Aorta (tissue), 5 donors: ENCODE measurements at regions not wholly inside any gene's neighbourhood (a gene's known extent, or its start where the extent isn't known, plus 50 kb on each side); places are given as distances from the start of the nearest gene placed in this dataset.
"Not testable (repeated sequence)": the region's sequence is repeated elsewhere in the genome, so short reads cannot be mapped to it uniquely, and the experiment has no call there.

Experiments
- ATAC-seq: fragments of 200-7000 bp; cut with Tn5 transposase; one replicate; pipeline ENCODE4 v1.9.1; 2022; ENCODE audit warnings: moderate library complexity; ENCODE audit not compliant: low FRiP score
- DNase-seq, 2 donors: peaks; one replicate each; pipeline ENCODE4 v3.0.0-alpha.2; 2020
- H3K27ac ChIP-seq, 2 donors: one replicate each; pipeline ENCODE4 v1.5.1; 2013; ENCODE audit warnings: low read length in 2 of 2, mild to moderate bottlenecking in 2 of 2, moderate library complexity in 2 of 2, control low read depth in 1 of 2, inconsistent platforms in 1 of 2, low read depth in 1 of 2
- H3K27me3 ChIP-seq, 2 donors: one replicate each; pipeline ENCODE4 v1.6.1; 2013; ENCODE audit warnings: control low read depth in 1 of 2, low read length in 1 of 2, mild to moderate bottlenecking in 1 of 2, moderate library complexity in 1 of 2; ENCODE audit not compliant: insufficient read depth in 2 of 2, control insufficient read depth in 1 of 2
- H3K36me3 ChIP-seq, 2 donors: one replicate each; pipeline ENCODE4 v1.6.1; 2013; ENCODE audit warnings: control low read depth in 1 of 2, low read length in 1 of 2, mild to moderate bottlenecking in 1 of 2; ENCODE audit not compliant: insufficient read depth in 2 of 2, control insufficient read depth in 1 of 2
- H3K4me1 ChIP-seq, 2 donors: one replicate each; pipeline ENCODE4 v1.6.1; 2013; ENCODE audit warnings: low read length in 2 of 2, control low read depth in 1 of 2, mild to moderate bottlenecking in 1 of 2, moderate library complexity in 1 of 2; ENCODE audit not compliant: insufficient read depth in 2 of 2, control insufficient read depth in 1 of 2
- H3K4me3 ChIP-seq, 2 donors: one replicate each; pipeline ENCODE4 v1.5.1; 2013; ENCODE audit warnings: low read length in 2 of 2, control low read depth in 1 of 2, mild to moderate bottlenecking in 1 of 2
- H3K9me3 ChIP-seq: one replicate; pipeline ENCODE4 v1.6.1; 2013; ENCODE audit warnings: mild to moderate bottlenecking, low read length; ENCODE audit not compliant: control insufficient read depth
- WGBS, 2 donors: extraction: QIAGEN DNeasy Blood & Tissue Kit; methylation state at CpG; one replicate each; pipeline ENCODE4 v1.1.7; 2013; 5-methylcytosine and 5-hydroxymethylcytosine counted together
- intact Hi-C, 2 donors: fragments of 100-400 bp; cut with DNase I; formaldehyde crosslinking; loops; one replicate each; pipeline versions ENCODE4 v1.14.2 to v1.15.0; 2022
- donor health status: healthy with polysubstance abuse.
- donor health status: Bipolar disorder and iron deficiency.
- donor health status: DM: no; HTN: no; CAD: no.
- donor health status: DM: no; HTN: no; CAD: no.
- donor health status: DM: yes; HTN: yes; CAD: no.

GRCh38 chr1:5129746-5130355, 475.4 kb downstream of the AJAP1 start:
- no peak for ATAC-seq
- Histone ChIP-seq H3K4me1 (no peaks in the 10 kb centered on the region), H3K4me3 (no peak overlapping the region), H3K36me3 (no peaks in the 10 kb centered on the region), H3K27ac (no peak overlapping the region), H3K9me3 (peaks cover 5% of the 10 kb centered on the region), H3K27me3 (no peaks in the 10 kb centered on the region)
- 41 to 54% methylated on average over 1 of the region's 1 CpG for WGBS, 2 donors
- DNase-seq = no peak
- intact Hi-C loops = no loop called here

- WGBS, 2 donors = 69 to 70% methylated on average over 7 of the region's 7 CpGs
- Histone ChIP-seq H3K36me3 (no peaks in the 10 kb centered on the region), H3K4me3 (no peak overlapping the region), H3K9me3 (peaks cover 8% of the 10 kb centered on the region), H3K27me3 (no peaks in the 10 kb centered on the region), H3K27ac (no peak overlapping the region), H3K4me1 (no peaks in the 10 kb centered on the region)
- intact Hi-C loops = no loop called here
- DNase-seq = no peak
- no peak for ATAC-seq
These were observed 470.8 kb downstream of the AJAP1 start for GRCh38 chr1:5125208-5125607.

GRCh38 chr1:5120559-5120958, 466.1 kb downstream of the AJAP1 start:
- H3K4me3 ChIP-seq = no peak overlapping the region
- ATAC-seq = no peak
- DNase-seq = no peak
- H3K27me3 ChIP-seq = no peaks in the 10 kb centered on the region
- H3K4me1 ChIP-seq = no peaks in the 10 kb centered on the region
- no peaks in the 10 kb centered on the region for H3K36me3 ChIP-seq
- WGBS, 2 donors = 90 to 91% methylated on average over 1 of the region's 1 CpG
- peaks cover 2% of the 10 kb centered on the region for H3K9me3 ChIP-seq
- no peak overlapping the region for H3K27ac ChIP-seq
- intact Hi-C loops = no loop called here

GRCh38 chr1:5119366-5120234, 465.2 kb downstream of the AJAP1 start:
- no peak overlapping the region for H3K4me3 ChIP-seq
- intact Hi-C loops = no loop called here
- WGBS, 2 donors = 49 to 51% methylated on average over 11 of the region's 11 CpGs
- ATAC-seq (no peak), DNase-seq (no peak)
- no peaks in the 10 kb centered on the region for H3K4me1 ChIP-seq
- H3K9me3 ChIP-seq = peaks cover 2% of the 10 kb centered on the region
- H3K27ac ChIP-seq = no peak overlapping the region
- H3K27me3 ChIP-seq = no peaks in the 10 kb centered on the region
- H3K36me3 ChIP-seq = no peaks in the 10 kb centered on the region

GRCh38 chr1:5118771-5119170, 464.4 kb downstream of the AJAP1 start:
- ATAC-seq, H3K9me3 ChIP-seq, H3K27ac ChIP-seq, DNase-seq, H3K27me3 ChIP-seq, H3K36me3 ChIP-seq, H3K4me1 ChIP-seq, H3K4me3 ChIP-seq, intact Hi-C loops: not testable (repeated sequence)
- 82 to 86% methylated on average over 10 of the region's 10 CpGs for WGBS, 2 donors

GRCh38 chr1:5118292-5118691, 463.9 kb downstream of the AJAP1 start:
- H3K4me3 ChIP-seq, H3K4me1 ChIP-seq, H3K9me3 ChIP-seq, H3K36me3 ChIP-seq, H3K27ac ChIP-seq, intact Hi-C loops, DNase-seq, H3K27me3 ChIP-seq, ATAC-seq: not testable (repeated sequence)
- WGBS, 2 donors = 80 to 83% methylated on average over 7 of the region's 11 CpGs

GRCh38 chr1:5111581-5111980, 457.2 kb downstream of the AJAP1 start:
- Histone ChIP-seq H3K27me3 (no peaks in the 10 kb centered on the region), H3K27ac (no peak overlapping the region), H3K4me1 (no peaks in the 10 kb centered on the region), H3K4me3 (no peak overlapping the region), H3K36me3 (no peaks in the 10 kb centered on the region), H3K9me3 (no peaks in the 10 kb centered on the region)
- intact Hi-C loops = no loop called here
- 78 to 79% methylated on average over 2 of the region's 2 CpGs for WGBS, 2 donors
- DNase-seq = no peak
- ATAC-seq = no peak

- DNase-seq (no peak), ATAC-seq (no peak)
- WGBS, 2 donors = 81% methylated on average over 8 of the region's 8 CpGs
- Histone ChIP-seq H3K27me3 (no peaks in the 10 kb centered on the region), H3K4me1 (no peaks in the 10 kb centered on the region), H3K27ac (no peak overlapping the region), H3K9me3 (no peaks in the 10 kb centered on the region), H3K36me3 (no peaks in the 10 kb centered on the region), H3K4me3 (no peak overlapping the region)
- intact Hi-C loops = no loop called here
These were observed 456.1 kb downstream of the AJAP1 start for GRCh38 chr1:5110508-5110907.

- WGBS, 2 donors = 72 to 73% methylated on average over 11 of the region's 11 CpGs
- Histone ChIP-seq H3K4me3 (no peak overlapping the region), H3K27ac (no peak overlapping the region), H3K9me3 (no peaks in the 10 kb centered on the region), H3K4me1 (no peaks in the 10 kb centered on the region), H3K27me3 (no peaks in the 10 kb centered on the region), H3K36me3 (no peaks in the 10 kb centered on the region)
- ATAC-seq (no peak), DNase-seq (no peak)
- intact Hi-C loops = no loop called here
These were observed 455.2 kb downstream of the AJAP1 start for GRCh38 chr1:5109633-5110032.
